GM12873 (cell line): ENCODE measurements at regions not wholly inside any gene's neighbourhood (a gene's known extent, or its start where the extent isn't known, plus 50 kb on each side); places are given as distances from the start of the nearest gene placed in this dataset.

Experiments
- TF ChIP-seq, protein P1 (sequence below): IDR thresholded peaks from 2 replicates; pipeline ENCODE4 v1.5.1; 2012; ENCODE audit warnings: low read depth, mild to moderate bottlenecking, moderate library complexity, low read length, control low read depth; ENCODE audit not compliant: insufficient read depth; ENCODE audit errors: missing control alignments

- TF ChIP-seq, protein P1, sequence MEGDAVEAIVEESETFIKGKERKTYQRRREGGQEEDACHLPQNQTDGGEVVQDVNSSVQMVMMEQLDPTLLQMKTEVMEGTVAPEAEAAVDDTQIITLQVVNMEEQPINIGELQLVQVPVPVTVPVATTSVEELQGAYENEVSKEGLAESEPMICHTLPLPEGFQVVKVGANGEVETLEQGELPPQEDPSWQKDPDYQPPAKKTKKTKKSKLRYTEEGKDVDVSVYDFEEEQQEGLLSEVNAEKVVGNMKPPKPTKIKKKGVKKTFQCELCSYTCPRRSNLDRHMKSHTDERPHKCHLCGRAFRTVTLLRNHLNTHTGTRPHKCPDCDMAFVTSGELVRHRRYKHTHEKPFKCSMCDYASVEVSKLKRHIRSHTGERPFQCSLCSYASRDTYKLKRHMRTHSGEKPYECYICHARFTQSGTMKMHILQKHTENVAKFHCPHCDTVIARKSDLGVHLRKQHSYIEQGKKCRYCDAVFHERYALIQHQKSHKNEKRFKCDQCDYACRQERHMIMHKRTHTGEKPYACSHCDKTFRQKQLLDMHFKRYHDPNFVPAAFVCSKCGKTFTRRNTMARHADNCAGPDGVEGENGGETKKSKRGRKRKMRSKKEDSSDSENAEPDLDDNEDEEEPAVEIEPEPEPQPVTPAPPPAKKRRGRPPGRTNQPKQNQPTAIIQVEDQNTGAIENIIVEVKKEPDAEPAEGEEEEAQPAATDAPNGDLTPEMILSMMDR: no peak
These were observed 215.9 kb downstream of the CRPPA start for GRCh38 chr7:16205466-16205865.

GRCh38 chr7:16204953-16205352 is 216.4 kb downstream of the CRPPA start:
- TF ChIP-seq, protein P1: no peak

DNA sequence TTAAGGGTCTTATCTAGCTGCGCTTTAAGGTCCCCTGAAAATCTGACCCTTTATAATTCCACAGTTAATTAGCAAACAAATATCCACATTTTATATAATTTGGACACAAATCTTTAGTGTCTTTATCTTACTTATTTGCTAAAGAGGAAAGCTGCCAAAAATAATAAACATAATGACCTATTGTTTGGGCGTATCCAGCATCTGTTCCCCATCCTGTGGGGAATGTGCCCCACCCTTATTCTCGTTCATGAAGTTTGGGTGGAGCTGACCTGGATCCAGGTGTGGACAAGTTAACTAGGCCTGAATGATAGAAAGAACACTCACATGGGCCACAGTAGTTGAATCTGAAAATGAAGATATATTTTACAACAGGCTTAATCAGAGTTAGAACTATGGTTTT is 218.3 kb downstream of the CRPPA start:
- TF ChIP-seq, protein P1: no peak

DNA sequence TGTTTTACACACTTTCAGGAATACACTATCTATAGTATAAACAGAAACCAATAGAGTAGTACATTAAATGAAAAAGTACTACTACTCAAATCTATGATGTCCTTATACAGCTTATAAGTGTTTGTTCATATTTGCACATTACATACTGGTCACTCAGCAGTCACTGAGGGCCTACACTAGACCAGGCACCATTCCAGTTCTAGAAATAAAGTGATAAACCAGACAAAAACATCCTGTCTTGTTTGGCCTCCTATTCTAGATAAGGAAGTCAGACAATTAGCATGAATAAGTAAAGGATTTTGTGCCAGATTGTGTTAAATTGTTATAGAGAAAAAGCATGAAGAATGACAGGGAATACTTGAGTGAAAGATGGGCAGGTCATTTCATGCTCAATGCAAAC is 219.0 kb downstream of the CRPPA start:
- TF ChIP-seq, protein P1: no peak

- TF ChIP-seq, protein P1: no peak
These were observed 220.7 kb downstream of the CRPPA start for GRCh38 chr7:16200591-16200990.

GRCh38 chr7:16193631-16194030 is 227.7 kb downstream of the CRPPA start:
- TF ChIP-seq, protein P1: no peak

DNA sequence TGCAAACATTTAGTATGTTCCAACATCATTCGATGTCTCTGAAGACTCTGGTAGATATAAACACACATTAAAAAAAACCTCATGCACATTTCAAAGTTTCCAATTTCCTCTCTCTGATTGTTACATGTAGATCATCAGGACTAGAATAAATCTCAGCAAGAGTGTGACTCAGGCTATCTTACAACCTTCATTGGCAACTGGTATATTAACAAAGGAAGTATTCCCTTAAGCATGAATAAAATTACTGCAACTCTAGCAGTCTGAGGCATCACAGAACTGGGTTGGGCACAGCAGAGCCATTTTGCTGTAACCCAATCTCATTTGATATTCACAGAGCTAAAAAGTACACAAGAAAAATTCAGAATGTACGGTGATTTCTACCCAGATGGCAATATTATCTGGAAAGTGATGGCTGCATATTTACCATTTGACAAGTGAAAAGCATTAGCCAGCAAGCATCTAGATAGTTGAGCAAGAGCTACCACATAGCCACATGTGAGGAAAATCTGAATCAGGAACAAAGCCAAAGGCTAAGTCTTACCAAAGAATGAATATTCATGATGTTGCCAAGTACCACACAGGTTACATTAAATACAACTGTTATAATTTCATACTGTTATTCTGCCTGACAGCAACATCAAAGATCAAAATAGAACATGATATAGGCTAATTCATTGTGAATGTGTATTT is 232.2 kb downstream of the CRPPA start:
- TF ChIP-seq, protein P1: no peak

- TF ChIP-seq, protein P1: no peak
These were observed 234.2 kb downstream of the CRPPA start for GRCh38 chr7:16187131-16187530.
